GM23338 (cell line): ENCODE measurements at regions not wholly inside any gene's neighbourhood (a gene's known extent, or its start where the extent isn't known, plus 50 kb on each side); places are given as distances from the start of the nearest gene placed in this dataset.

ENCODE experiments used
- ATAC-seq: fragments of 200-7000 bp; cut with Tn5 transposase; 3 replicates; pipeline ENCODE4 v1.9.1; 2020
- DNase-seq: peaks from one replicate; pipeline ENCODE4 v3.0.0-alpha.2; 2015; ENCODE audit warnings: low spot score
- H2AFZ ChIP-seq: fragments of 200-600 bp; sonication (generic); 2 replicates; pipeline ENCODE4 v1.8.0; 2016; ENCODE audit warnings: antibody characterized with exemption, mild to moderate bottlenecking, moderate library complexity
- H3F3A ChIP-seq: fragments of 200-600 bp; sonication (generic); replicated peaks from 2 replicates; pipeline ENCODE4 v1.8.0; 2017; ENCODE audit warnings: antibody characterized with exemption, mixed run types, low read depth
- H3K27ac ChIP-seq: fragments of 200-600 bp; sonication (generic); 2 replicates; pipeline ENCODE4 v1.6.1; 2016; ENCODE audit warnings: low read depth
- H3K27me3 ChIP-seq: fragments of 200-600 bp; sonication (generic); 2 replicates; pipeline ENCODE4 v1.8.0; 2016; ENCODE audit warnings: mild to moderate bottlenecking, mixed run types, moderate library complexity; ENCODE audit not compliant: insufficient read depth
- H3K36me3 ChIP-seq: fragments of 200-600 bp; sonication (generic); 2 replicates; pipeline ENCODE4 v1.8.0; 2016; ENCODE audit warnings: mild to moderate bottlenecking; ENCODE audit not compliant: insufficient read depth
- H3K4me1 ChIP-seq: fragments of 200-600 bp; sonication (generic); 2 replicates; pipeline ENCODE4 v1.8.0; 2016; ENCODE audit warnings: mild to moderate bottlenecking, moderate library complexity; ENCODE audit not compliant: insufficient read depth
- H3K4me2 ChIP-seq: fragments of 200-600 bp; sonication (generic); 2 replicates; pipeline ENCODE4 v1.7.1; 2017; ENCODE audit warnings: mixed run types
- H3K4me3 ChIP-seq: fragments of 200-600 bp; sonication (generic); 2 replicates; pipeline ENCODE4 v1.6.1; 2016; ENCODE audit warnings: mixed run types
- H3K79me2 ChIP-seq: fragments of 200-600 bp; sonication (generic); replicated peaks from 2 replicates; pipeline ENCODE4 v1.8.0; 2017; ENCODE audit warnings: mild to moderate bottlenecking; ENCODE audit not compliant: insufficient read depth
- H3K9me2 ChIP-seq: fragments of 200-600 bp; sonication (generic); 2 replicates; pipeline ENCODE4 v1.8.0; 2017; ENCODE audit not compliant: insufficient read depth
- H4K20me1 ChIP-seq: fragments of 200-600 bp; sonication (generic); replicated peaks from 2 replicates; pipeline ENCODE4 v1.8.0; 2017; ENCODE audit warnings: mild to moderate bottlenecking; ENCODE audit not compliant: insufficient read depth
- H3K27ac Mint-ChIP-seq: 2 replicates; pipeline ENCODE4 v1.8.0; 2020; ENCODE audit warnings: inconsistent platforms, mild to moderate bottlenecking, moderate library complexity, mixed read lengths
- H3K27me3 Mint-ChIP-seq: 3 replicates; pipeline ENCODE4 v1.8.0; 2022; ENCODE audit warnings: low read depth, mild to moderate bottlenecking, moderate library complexity, mixed read lengths, inconsistent platforms; ENCODE audit not compliant: insufficient read depth, poor library complexity
- H3K36me3 Mint-ChIP-seq: 3 replicates; pipeline ENCODE4 v1.8.0; 2021; ENCODE audit warnings: low read depth, mild to moderate bottlenecking, inconsistent platforms, moderate library complexity, mixed read lengths
- H3K4me1 Mint-ChIP-seq: 3 replicates; pipeline ENCODE4 v1.8.0; 2020; ENCODE audit warnings: mild to moderate bottlenecking, inconsistent platforms, mixed read lengths
- H3K4me3 Mint-ChIP-seq: 3 replicates; pipeline ENCODE4 v1.8.0; 2021; ENCODE audit warnings: moderate library complexity, mild to moderate bottlenecking, inconsistent platforms, mixed read lengths
- H3K9me3 Mint-ChIP-seq: 3 replicates; pipeline ENCODE4 v1.8.0; 2020; ENCODE audit warnings: moderate library complexity, mild to moderate bottlenecking, inconsistent platforms, mixed read lengths
- CREB1 ChIP-seq: fragments of 250-450 bp; sonication (Bioruptor Pico); IDR thresholded peaks from 2 replicates; pipeline ENCODE4 v1.5.0; 2020; ENCODE audit warnings: low read depth, mild to moderate bottlenecking, moderate library complexity
- EZH2 ChIP-seq: fragments of 200-600 bp; sonication (generic); IDR thresholded peaks from one replicate; pipeline ENCODE4 v1.8.0; 2017; ENCODE audit warnings: antibody characterized with exemption, mild to moderate bottlenecking, low read depth; ENCODE audit not compliant: unreplicated experiment
- JUNB ChIP-seq: IDR thresholded peaks from one replicate; pipeline ENCODE4 v1.6.1; 2016; ENCODE audit warnings: antibody characterized with exemption; ENCODE audit not compliant: unreplicated experiment
- NANOG ChIP-seq: IDR thresholded peaks from 2 replicates; pipeline ENCODE4 v1.6.1; 2016; ENCODE audit warnings: antibody characterized with exemption, borderline replicate concordance
- POLR2AphosphoS5 ChIP-seq: IDR thresholded peaks from 2 replicates; pipeline ENCODE4 v1.6.1; 2016; ENCODE audit warnings: antibody characterized with exemption, low read depth
- STAT1 ChIP-seq: IDR thresholded peaks from one replicate; pipeline ENCODE4 v1.6.1; 2016; ENCODE audit warnings: antibody characterized with exemption; ENCODE audit not compliant: unreplicated experiment
- ZNF114 ChIP-seq: fragments of 250-450 bp; sonication (Bioruptor Pico); IDR thresholded peaks from 2 replicates; pipeline ENCODE4 v1.5.0; 2020; ENCODE audit warnings: mild to moderate bottlenecking, moderate library complexity
- TF ChIP-seq, protein P1 (sequence below): IDR thresholded peaks from 2 replicates; pipeline ENCODE4 v1.6.1; 2016; ENCODE audit warnings: antibody characterized with exemption
- TF ChIP-seq, protein P2 (sequence below): IDR thresholded peaks from one replicate; pipeline ENCODE4 v1.6.1; 2018; ENCODE audit warnings: antibody characterized with exemption; ENCODE audit not compliant: unreplicated experiment
- TF ChIP-seq, protein P3 (sequence below): fragments of 250-450 bp; sonication (Bioruptor Pico); IDR thresholded peaks from 2 replicates; pipeline ENCODE4 v1.5.0; 2020; ENCODE audit warnings: mild to moderate bottlenecking, moderate library complexity
- TF ChIP-seq, protein P4 (sequence below), 2 experiments: fragments of 200-600 bp in 1 of 2; sonication (generic) in 1 of 2; conservative IDR thresholded peaks; 2 replicates each; pipeline versions ENCODE4 v1.5.1 to v1.6.1; 2016 to 2017; ENCODE audit warnings: antibody characterized with exemption in 2 of 2, low read depth in 2 of 2, mild to moderate bottlenecking in 2 of 2, moderate library complexity in 1 of 2

DNA sequence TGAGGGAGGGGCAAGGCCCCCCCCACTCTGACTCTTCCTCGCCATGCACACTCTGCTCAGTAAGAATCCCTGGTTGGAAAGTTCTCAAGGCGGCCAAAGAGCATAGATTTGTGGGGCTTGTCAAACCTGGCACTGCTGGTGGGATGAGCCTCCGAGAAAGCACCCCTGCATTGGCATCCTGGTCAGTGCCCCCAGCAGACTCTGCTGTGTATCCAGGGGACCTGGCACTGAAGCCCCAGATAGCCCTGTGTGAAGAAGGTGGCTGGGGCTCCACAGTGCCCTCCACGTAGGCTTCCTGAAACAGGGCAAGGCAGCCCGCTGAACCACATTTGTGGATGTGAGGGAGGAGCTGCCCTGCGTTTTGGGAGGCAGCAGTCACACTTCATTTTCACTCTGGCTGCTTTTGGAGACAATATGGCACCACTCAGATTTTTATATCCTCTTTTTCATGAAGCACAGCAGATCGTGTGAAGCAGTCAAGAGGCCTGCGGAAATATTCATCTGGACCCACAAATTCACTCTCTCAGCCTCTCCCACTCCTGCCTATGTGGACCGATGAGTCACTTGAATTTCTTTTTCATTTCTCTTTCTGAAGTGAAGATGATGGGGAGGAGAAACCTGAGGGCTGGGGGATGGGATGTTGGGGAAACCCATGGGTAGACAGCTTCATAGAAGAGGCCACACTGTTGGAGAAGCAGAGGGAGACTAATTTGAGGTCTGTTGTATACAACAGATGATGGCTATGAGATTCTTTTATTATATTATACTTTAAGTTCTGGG, 88.7 kb upstream of the BCL6 start:
- Histone ChIP-seq H3K27me3 (no peaks in the 10 kb centered on the region), H3K4me2 (no peak overlapping the region), H3K27ac (no peak overlapping the region), H3K9me2 (no peaks in the 10 kb centered on the region), H3K36me3 (no peaks in the 10 kb centered on the region), H2AFZ (no peak overlapping the region), H3F3A (no peaks in the 10 kb centered on the region), H4K20me1 (no peaks in the 10 kb centered on the region), H3K4me3 (no peak overlapping the region), H3K79me2 (no peaks in the 10 kb centered on the region), H3K4me1 (no peaks in the 10 kb centered on the region)
- H3K9me3 Mint-ChIP-seq: no peaks in the 10 kb centered on the region
- DNase-seq (no peak), ATAC-seq (no peak)
- H3K36me3 Mint-ChIP-seq: no peaks in the 10 kb centered on the region
- TF ChIP-seq, protein P1, sequence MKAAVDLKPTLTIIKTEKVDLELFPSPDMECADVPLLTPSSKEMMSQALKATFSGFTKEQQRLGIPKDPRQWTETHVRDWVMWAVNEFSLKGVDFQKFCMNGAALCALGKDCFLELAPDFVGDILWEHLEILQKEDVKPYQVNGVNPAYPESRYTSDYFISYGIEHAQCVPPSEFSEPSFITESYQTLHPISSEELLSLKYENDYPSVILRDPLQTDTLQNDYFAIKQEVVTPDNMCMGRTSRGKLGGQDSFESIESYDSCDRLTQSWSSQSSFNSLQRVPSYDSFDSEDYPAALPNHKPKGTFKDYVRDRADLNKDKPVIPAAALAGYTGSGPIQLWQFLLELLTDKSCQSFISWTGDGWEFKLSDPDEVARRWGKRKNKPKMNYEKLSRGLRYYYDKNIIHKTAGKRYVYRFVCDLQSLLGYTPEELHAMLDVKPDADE: no peak
- TF ChIP-seq, protein P2, sequence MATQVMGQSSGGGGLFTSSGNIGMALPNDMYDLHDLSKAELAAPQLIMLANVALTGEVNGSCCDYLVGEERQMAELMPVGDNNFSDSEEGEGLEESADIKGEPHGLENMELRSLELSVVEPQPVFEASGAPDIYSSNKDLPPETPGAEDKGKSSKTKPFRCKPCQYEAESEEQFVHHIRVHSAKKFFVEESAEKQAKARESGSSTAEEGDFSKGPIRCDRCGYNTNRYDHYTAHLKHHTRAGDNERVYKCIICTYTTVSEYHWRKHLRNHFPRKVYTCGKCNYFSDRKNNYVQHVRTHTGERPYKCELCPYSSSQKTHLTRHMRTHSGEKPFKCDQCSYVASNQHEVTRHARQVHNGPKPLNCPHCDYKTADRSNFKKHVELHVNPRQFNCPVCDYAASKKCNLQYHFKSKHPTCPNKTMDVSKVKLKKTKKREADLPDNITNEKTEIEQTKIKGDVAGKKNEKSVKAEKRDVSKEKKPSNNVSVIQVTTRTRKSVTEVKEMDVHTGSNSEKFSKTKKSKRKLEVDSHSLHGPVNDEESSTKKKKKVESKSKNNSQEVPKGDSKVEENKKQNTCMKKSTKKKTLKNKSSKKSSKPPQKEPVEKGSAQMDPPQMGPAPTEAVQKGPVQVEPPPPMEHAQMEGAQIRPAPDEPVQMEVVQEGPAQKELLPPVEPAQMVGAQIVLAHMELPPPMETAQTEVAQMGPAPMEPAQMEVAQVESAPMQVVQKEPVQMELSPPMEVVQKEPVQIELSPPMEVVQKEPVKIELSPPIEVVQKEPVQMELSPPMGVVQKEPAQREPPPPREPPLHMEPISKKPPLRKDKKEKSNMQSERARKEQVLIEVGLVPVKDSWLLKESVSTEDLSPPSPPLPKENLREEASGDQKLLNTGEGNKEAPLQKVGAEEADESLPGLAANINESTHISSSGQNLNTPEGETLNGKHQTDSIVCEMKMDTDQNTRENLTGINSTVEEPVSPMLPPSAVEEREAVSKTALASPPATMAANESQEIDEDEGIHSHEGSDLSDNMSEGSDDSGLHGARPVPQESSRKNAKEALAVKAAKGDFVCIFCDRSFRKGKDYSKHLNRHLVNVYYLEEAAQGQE: no peak
- TF ChIP-seq JUNB (no peak), CREB1 (CRISPR knock-in tag) (no peak), STAT1 (no peak), EZH2 (no peak), ZNF114 (CRISPR knock-in tag) (no peak), NANOG (no peak), POLR2AphosphoS5 (no peak)
- TF ChIP-seq, protein P3, sequence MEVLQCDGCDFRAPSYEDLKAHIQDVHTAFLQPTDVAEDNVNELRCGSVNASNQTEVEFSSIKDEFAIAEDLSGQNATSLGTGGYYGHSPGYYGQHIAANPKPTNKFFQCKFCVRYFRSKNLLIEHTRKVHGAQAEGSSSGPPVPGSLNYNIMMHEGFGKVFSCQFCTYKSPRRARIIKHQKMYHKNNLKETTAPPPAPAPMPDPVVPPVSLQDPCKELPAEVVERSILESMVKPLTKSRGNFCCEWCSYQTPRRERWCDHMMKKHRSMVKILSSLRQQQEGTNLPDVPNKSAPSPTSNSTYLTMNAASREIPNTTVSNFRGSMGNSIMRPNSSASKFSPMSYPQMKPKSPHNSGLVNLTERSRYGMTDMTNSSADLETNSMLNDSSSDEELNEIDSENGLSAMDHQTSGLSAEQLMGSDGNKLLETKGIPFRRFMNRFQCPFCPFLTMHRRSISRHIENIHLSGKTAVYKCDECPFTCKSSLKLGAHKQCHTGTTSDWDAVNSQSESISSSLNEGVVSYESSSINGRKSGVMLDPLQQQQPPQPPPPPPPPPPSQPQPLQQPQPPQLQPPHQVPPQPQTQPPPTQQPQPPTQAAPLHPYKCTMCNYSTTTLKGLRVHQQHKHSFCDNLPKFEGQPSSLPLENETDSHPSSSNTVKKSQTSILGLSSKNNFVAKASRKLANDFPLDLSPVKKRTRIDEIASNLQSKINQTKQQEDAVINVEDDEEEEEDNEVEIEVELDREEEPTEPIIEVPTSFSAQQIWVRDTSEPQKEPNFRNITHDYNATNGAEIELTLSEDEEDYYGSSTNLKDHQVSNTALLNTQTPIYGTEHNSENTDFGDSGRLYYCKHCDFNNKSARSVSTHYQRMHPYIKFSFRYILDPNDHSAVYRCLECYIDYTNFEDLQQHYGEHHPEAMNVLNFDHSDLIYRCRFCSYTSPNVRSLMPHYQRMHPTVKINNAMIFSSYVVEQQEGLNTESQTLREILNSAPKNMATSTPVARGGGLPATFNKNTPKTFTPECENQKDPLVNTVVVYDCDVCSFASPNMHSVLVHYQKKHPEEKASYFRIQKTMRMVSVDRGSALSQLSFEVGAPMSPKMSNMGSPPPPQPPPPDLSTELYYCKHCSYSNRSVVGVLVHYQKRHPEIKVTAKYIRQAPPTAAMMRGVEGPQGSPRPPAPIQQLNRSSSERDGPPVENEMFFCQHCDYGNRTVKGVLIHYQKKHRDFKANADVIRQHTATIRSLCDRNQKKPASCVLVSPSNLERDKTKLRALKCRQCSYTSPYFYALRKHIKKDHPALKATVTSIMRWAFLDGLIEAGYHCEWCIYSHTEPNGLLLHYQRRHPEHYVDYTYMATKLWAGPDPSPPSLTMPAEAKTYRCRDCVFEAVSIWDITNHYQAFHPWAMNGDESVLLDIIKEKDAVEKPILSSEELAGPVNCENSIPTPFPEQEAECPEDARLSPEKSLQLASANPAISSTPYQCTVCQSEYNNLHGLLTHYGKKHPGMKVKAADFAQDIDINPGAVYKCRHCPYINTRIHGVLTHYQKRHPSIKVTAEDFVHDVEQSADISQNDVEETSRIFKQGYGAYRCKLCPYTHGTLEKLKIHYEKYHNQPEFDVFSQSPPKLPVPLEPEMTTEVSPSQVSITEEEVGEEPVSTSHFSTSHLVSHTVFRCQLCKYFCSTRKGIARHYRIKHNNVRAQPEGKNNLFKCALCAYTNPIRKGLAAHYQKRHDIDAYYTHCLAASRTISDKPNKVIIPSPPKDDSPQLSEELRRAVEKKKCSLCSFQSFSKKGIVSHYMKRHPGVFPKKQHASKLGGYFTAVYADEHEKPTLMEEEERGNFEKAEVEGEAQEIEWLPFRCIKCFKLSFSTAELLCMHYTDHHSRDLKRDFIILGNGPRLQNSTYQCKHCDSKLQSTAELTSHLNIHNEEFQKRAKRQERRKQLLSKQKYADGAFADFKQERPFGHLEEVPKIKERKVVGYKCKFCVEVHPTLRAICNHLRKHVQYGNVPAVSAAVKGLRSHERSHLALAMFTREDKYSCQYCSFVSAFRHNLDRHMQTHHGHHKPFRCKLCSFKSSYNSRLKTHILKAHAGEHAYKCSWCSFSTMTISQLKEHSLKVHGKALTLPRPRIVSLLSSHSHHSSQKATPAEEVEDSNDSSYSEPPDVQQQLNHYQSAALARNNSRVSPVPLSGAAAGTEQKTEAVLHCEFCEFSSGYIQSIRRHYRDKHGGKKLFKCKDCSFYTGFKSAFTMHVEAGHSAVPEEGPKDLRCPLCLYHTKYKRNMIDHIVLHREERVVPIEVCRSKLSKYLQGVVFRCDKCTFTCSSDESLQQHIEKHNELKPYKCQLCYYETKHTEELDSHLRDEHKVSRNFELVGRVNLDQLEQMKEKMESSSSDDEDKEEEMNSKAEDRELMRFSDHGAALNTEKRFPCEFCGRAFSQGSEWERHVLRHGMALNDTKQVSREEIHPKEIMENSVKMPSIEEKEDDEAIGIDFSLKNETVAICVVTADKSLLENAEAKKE (CRISPR knock-in tag): no peak
- TF ChIP-seq, protein P4, sequence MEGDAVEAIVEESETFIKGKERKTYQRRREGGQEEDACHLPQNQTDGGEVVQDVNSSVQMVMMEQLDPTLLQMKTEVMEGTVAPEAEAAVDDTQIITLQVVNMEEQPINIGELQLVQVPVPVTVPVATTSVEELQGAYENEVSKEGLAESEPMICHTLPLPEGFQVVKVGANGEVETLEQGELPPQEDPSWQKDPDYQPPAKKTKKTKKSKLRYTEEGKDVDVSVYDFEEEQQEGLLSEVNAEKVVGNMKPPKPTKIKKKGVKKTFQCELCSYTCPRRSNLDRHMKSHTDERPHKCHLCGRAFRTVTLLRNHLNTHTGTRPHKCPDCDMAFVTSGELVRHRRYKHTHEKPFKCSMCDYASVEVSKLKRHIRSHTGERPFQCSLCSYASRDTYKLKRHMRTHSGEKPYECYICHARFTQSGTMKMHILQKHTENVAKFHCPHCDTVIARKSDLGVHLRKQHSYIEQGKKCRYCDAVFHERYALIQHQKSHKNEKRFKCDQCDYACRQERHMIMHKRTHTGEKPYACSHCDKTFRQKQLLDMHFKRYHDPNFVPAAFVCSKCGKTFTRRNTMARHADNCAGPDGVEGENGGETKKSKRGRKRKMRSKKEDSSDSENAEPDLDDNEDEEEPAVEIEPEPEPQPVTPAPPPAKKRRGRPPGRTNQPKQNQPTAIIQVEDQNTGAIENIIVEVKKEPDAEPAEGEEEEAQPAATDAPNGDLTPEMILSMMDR (conservative IDR thresholded peaks at IDR 0.05; ENCODE audit: low read depth in 2 of 2): no peak
- H3K4me1 Mint-ChIP-seq: no peaks in the 10 kb centered on the region
- peaks cover 4% of the 10 kb centered on the region for H3K27me3 Mint-ChIP-seq
- H3K4me3 Mint-ChIP-seq: no peak overlapping the region
- no peak overlapping the region for H3K27ac Mint-ChIP-seq
